Kidney epithelial cell (primary cell): ENCODE measurements at regions not wholly inside any gene's neighbourhood (a gene's known extent, or its start where the extent isn't known, plus 50 kb on each side); places are given as distances from the start of the nearest gene placed in this dataset.

Source experiments
- DNase-seq: peaks from one replicate; pipeline ENCODE4 v3.0.0-alpha.2; 2010; ENCODE audit warnings: low read depth
- H3K27me3 ChIP-seq: 2 replicates; pipeline ENCODE4 v1.6.0; 2011; ENCODE audit warnings: low read length; ENCODE audit not compliant: control insufficient read depth, insufficient read depth
- H3K36me3 ChIP-seq: 2 replicates; pipeline ENCODE4 v1.5.1; 2011; ENCODE audit warnings: low read length; ENCODE audit not compliant: control insufficient read depth, insufficient read depth
- H3K4me3 ChIP-seq: 2 replicates; pipeline ENCODE4 v1.5.1; 2011; ENCODE audit warnings: low read depth, mild to moderate bottlenecking, control low read depth, low read length
- CTCF ChIP-seq: IDR thresholded peaks from 2 replicates; pipeline ENCODE4 v1.5.1; 2011; ENCODE audit warnings: mild to moderate bottlenecking, moderate library complexity, low read length, control low read depth, inconsistent platforms; ENCODE audit not compliant: insufficient read depth, poor library complexity, severe bottlenecking

DNA sequence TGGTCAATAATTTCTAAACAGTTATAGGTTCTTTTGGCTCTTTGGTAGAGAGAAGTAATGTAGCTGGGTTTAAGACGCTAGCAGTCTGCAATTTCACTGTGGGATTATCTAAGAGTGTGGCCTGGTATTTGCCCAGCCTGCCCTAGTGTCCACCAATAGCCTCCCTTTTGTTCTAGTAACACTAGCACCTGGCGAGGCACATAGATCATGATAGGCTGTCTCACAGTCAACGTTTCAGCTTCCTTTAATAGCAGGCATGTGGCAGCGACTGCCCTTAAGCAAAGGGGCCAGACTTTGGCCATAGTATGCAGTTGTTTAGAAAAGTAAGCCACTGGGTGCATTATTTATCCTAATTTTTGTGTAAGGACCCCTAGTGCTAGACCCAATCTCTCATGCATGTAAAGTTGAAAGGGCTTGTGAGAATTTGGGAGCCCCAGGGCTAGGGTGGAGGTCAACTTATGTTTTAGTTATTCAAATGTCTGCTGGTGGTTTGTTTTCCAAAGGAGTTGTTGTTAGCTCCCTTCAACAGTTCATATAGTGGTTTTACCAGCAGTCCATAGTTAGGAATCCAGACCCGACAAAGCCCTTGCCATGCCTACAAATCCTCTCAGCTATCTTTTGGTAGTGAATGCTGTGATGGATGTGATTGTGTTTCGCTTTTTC lies 274.3 kb downstream of the HTR1A start:
- Histone ChIP-seq H3K4me3 (no peak overlapping the region), H3K27me3 (no peaks in the 10 kb centered on the region), H3K36me3 (no peaks in the 10 kb centered on the region)
- no peak for DNase-seq
- no peak for TF ChIP-seq CTCF

DNA sequence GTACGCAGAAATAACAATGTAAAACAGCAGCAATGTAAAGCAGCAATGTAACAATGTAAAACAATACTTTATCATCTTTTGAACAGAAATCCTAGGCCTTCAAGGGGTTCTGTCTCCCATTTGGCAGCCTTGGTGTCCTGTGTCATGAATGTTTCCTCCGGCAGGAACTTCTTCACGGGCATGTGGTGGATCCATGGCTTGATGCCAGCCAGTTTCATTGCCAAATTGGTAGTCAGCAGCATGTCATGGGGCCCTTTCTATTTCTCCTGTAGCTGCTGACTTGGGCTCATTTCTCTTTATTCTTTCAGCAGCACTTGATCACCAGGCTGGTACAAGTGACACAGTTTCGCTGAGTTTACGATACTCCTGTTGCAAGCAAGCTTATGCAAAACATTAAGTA lies 275.3 kb downstream of the HTR1A start:
- no peaks in the 10 kb centered on the region for H3K27me3 ChIP-seq
- no peaks in the 10 kb centered on the region for H3K36me3 ChIP-seq
- no peak for TF ChIP-seq CTCF
- H3K4me3 ChIP-seq, result no peak overlapping the region
- DNase-seq, result no peak

- DNase-seq, result no peak
- Histone ChIP-seq H3K36me3 (no peaks in the 10 kb centered on the region), H3K4me3 (no peak overlapping the region), H3K27me3 (no peaks in the 10 kb centered on the region)
- TF ChIP-seq CTCF, result no peak
Measured at GRCh38 chr5:63686181-63686580, 276.1 kb downstream of the HTR1A start.

DNA sequence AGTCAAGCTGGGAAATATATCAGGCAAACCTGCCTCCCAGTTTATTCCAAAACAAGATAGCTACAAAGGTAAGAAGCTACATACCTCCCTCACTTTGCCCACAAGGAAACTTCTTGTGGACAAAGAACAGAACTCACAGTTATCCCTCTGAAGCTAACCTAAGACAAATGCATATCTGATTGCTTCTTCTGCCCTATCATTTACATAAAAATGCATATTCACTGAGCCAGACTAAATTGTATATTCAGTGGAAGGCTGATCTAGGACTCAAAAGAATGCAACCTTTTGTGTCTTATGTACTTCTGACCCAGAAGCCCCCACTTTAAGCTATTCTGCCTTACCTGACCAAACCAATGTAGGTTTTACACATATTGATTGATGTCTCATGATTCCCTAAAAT lies 276.8 kb downstream of the HTR1A start:
- Histone ChIP-seq H3K27me3 (no peaks in the 10 kb centered on the region), H3K4me3 (no peak overlapping the region), H3K36me3 (no peaks in the 10 kb centered on the region)
- no peak for DNase-seq
- no peak for TF ChIP-seq CTCF

- no peak for DNase-seq
- Histone ChIP-seq H3K27me3 (no peaks in the 10 kb centered on the region), H3K4me3 (no peak overlapping the region), H3K36me3 (no peaks in the 10 kb centered on the region)
- TF ChIP-seq CTCF, result no peak
Measured at GRCh38 chr5:63674881-63675280, 287.4 kb downstream of the HTR1A start.

DNA sequence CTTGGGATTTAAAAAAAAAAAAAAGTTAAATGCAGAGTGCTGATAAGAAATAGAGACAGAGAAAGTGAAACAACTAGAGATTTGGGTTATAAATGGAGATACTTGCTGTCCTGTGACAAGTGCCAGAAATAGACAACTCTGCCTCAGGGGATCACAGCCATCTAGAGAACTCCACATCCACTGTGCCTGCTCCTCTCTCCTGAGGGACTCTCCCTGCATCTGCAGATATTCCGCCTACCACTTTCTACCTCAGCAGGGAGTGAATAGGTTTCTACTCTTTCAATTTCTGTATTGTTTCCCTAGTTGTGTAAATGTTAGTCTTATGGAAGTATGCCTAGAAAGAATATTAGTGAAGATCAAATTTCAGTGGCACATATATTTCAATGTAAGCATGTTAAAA lies 307.2 kb downstream of the HTR1A start:
- H3K4me3 ChIP-seq, result no peak overlapping the region

More for the DNA sequence above, 307.2 kb downstream of the HTR1A start:
- Histone ChIP-seq H3K36me3 (no peaks in the 10 kb centered on the region), H3K27me3 (no peaks in the 10 kb centered on the region)
- no peak for TF ChIP-seq CTCF
- no peak for DNase-seq
